HuH-7.5 (cell line): ENCODE measurements at regions not wholly inside any gene's neighbourhood (a gene's known extent, or its start where the extent isn't known, plus 50 kb on each side); places are given as distances from the start of the nearest gene placed in this dataset.
A peak's percentile ranks its signal among the peaks of the same experiment; 100 is the strongest.
"Not testable (repeated sequence)": the region's sequence is repeated elsewhere in the genome, so short reads cannot be mapped to it uniquely, and the experiment has no call there.

Source experiments
- DNase-seq: peaks from one replicate; pipeline ENCODE4 v3.0.0; 2011; ENCODE audit warnings: low spot score

DNA sequence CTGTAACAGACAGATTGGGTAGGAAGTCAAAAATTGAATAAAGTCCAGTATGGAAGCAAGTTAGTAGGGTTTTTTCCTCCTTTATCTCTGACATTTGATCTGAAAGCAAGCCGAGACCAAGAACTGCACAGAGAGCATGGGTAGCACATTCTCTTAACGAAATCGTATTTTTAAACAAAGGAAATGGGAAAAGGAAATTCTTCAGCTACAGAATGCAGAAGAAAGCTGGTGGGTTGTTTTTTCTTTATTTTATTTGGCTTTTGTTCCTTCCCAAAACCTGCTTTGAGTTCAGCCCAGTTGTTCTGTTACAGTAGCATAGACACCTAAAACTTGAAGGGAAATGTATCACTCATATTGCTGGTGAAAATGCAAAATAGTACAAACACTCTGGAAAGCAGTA is 397.0 kb downstream of the GBE1 start:
- no peak for DNase-seq

DNA sequence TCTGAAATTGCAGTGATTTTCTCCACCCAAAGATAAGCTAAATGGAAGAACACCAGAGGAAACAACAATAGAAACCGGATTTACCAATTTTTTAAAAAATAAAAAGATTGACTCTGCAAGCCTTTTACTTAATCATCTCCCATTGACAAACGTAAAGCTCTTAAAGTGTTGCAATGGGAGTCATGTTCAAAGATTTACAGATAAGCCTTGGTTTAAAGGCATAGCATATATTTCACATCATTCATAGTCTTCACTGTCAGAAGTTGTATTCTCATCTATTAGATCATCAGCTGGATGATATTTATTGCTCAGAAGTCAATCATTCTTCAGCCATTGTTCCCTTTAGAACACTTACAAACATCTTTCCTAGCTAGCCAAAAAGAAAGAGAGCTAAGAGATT is 397.6 kb downstream of the GBE1 start:
- no peak for DNase-seq

DNA sequence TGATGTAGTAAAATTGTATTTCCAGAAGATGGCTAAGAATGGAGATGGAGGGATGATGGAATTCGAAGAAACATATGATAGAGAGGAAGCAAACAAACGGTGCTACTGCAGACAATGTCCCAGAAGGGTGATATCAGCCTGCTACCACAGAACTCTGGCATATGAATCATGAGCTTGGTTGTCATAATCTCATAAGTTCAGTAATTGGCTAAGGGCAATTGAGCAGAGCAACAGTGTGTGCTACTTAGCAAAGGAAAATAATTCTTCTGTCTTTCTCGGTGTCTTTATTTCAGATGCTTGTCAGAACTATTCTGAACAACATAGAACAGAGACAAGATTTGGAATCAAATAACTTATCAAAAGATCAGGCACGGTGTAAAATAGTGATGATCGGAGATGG is 407.3 kb downstream of the GBE1 start:
- DNase-seq: no peak

DNA sequence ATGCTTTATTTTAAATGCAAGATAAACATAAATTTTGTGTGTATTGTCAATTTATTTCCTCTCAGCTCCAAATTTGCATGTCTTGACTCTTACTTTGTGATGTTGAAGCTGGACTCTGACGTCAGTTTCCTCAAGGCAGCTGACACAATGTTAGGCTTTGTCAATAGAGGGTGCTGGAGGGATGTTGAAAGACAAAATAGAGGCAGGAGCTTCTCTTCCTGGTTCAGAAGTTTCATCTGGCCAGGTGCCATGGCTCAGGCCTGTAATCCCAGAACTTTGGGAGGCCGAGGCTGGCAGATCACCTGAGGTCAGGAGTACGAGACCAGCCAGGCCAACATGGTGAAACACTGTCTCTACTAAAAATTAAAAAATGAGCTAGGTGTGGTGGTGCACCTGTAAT is 408.6 kb downstream of the GBE1 start:
- DNase-seq: no peak

DNA sequence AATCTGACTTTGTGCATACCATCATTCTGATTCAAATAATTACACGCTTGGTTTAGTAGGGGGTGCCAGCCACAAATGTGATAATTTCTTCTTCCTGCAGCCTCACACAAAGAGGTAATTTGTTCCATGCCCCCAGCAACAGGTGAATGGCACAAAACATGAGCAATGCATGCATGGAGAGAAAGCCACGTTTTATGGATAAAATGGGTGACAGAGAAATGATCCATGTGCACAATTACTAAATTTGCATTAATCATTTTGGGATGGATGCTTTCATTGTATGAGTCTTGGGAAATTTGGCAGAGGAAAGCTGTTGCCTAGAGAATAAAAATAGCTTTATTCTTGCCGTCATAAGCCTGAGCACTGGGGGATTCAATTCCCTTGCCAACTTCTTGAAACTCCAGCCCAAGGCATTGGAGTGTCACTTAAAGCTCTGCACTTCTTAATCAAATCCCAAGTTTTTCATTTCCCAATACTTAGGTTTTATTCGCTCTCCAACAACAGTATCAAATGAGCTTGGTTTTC is 411.6 kb downstream of the GBE1 start:
- DNase-seq: no peak

DNA sequence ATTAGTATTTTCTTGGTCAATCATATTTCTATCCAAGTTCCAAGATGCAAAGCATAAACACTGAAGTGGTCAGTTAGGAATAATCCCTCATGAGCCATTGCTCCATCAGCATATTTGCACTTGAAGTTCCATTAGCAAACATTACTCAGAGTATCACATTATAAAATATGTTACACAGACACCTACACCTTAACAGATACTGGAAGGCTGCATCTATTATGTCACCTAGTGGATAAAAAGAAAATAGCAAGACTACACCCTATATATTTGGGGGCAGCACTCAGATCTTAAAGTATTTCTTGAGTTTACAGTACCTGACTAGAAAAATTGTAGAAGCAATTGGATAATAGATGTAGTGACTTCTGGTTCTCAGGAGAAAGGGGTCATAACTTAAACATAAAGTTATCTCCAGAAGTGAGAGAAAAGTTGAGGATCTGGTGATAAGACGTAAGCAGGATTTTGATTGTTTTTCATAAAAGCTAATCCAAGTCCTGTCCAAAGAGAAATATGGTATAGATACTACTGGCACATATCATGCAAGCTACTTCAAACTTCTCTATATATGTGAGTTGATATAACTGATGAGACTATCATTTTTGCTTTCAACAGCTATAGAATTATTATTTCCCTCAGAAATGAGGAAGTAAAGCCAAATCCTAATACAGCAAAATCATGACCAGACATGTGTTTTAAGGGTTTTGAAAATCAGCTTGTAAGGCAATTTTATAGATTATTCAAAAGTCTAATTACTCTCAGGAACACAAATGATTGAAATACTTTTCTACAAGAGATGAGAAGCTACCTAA is 422.2 kb downstream of the GBE1 start:
- no peak for DNase-seq

DNA sequence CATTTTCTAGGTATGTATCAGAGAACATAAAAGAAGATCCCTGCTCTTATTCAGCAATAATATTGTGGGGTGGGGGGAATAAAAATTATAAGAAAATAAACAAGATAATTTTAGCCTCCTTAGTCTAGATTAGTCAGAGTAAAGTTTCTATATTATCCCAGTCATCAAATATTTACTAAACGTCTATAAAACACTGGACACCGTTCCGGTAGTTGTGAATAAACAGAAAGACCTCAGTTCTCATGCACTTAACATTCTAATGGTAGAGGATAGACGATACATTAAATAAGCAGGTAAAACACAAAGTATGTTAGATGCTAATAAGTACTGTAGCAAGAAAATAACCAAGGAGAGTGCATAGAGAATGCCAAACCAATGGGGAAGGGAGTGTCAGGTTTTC is 425.0 kb downstream of the GBE1 start:
- DNase-seq: no peak

DNA sequence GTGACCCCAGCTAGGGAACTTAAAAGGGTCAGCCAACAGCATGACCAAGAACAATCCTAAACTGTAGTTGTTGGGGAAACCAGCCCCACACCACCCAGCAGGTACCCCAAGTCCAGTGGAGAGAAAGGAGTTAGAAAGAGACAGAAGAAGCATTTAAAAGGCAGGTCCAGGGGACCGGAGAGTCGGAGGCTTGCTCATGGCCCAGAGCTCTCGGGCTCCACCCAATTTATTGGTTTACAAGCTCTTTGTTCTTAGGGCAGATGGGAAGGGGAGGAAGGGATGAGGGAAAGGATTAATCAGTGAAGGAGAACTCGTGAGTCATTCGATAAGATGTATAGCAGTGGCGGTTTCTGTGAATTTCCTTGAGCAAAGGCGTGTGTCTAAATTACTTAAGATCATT is 431.6 kb downstream of the GBE1 start:
- not testable (repeated sequence) for DNase-seq

DNA sequence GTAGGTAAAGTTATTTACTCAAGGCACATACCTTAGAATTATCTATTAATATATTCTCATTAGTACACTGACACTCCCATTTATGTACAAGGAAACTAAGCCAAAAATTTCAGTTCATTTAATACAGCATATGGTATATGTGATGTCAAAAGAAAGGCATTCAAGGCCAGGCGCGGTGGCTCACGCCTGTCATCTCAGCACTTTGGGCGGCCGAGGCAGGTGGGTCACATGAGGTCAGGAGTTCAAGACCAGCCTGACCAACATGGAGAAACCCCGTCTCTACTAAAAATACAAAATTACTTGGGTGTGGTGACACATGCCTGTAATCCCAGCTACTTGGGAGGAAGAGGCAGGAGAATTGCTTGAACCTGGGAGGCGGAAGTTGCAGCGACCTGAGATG is 435.2 kb downstream of the GBE1 start:
- no peak for DNase-seq

DNA sequence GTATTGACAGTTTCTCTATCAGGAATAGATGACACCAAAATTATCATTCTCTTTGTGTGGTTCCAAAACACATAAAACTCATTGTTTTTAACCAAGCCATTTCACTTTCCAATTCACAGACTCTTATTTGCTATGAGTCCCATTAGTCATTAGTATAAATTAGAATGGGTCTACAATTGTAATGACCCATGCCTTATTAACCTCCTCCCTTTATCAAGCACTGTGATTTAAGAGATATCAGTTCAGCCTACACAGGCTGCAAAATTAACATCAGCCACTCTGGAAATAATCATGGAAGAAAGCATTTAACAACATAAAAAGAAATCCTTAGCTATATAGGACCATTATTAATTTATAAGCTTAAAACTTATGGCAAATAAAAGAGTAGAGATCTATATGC is 440.6 kb downstream of the GBE1 start:
- no peak for DNase-seq

DNA sequence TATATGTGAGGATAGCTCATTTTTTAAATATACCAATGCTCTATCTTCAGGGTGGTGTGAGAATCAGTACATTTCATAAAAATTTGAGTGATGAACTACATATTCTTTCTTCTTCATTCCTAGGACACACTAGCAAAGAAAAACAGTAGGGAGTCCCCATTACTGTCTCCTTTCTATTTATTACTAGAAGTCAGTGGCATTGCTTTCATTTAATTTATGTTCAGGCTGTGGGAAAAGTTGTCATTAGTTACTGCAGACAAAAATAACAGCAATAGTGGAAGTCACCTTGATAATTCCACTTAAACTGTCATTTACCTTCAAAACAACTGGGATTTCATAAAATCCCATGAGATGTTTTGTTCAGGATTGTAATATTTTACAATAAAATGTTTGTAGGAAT is 446.4 kb downstream of the GBE1 start:
- no peak for DNase-seq

DNA sequence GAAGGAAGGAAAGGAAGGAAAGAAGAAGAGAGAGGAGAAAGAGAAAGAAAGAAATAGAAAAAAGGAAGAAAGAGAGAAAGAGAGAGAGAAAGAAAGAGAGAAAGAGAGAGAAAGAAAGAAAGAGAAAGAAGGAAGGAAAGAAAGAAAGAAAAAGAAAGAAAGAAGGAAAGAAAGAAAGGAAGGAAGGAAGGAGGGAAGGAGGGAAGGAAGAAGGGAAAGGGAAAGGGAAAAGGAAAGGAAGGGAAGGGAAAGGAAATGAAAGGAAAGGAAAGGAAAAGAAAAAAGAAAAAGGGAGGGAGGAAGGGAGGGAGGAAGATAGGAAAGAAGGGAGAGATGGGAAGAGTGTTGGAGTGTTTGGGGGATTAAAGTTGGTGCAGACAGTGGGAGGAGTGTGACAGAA is 450.1 kb downstream of the GBE1 start:
- no peak for DNase-seq

DNA sequence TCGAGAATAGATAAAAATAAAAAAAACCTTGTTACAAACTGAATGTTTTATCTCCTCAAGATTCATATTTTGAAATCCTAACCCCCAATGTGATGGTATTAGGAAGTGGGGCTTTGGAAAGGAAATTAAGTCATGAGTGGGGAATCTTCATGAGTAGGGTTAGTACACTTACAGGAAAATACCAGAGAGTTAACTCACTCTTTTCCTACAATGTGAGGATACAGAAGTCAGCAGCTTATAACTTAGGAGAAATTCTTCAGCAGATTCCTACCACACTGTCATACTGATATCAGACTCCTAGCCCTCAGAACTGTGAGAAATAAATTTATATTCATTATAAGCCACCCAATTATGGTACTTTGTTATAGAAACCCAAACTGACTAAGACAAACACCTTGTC is 453.1 kb downstream of the GBE1 start:
- no peak for DNase-seq

DNA sequence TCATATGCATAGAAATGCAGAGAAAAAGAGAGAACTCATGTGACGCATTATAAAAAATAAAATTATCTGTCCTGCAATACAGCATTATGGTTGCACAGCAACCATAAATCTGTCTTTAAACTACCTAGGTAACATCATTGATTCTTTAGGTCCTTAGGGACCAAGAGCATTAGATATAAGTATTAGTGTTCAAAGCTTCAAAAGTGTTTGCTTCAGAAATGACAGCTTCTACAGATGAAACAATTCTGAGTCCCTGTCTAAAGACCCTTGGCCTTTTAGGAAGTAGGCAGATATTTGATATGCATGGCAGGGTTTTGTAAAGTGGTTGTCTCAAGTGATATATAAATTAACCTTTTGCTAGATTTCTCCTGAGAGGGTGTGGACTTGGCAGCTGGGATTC is 454.2 kb downstream of the GBE1 start:
- no peak for DNase-seq

DNA sequence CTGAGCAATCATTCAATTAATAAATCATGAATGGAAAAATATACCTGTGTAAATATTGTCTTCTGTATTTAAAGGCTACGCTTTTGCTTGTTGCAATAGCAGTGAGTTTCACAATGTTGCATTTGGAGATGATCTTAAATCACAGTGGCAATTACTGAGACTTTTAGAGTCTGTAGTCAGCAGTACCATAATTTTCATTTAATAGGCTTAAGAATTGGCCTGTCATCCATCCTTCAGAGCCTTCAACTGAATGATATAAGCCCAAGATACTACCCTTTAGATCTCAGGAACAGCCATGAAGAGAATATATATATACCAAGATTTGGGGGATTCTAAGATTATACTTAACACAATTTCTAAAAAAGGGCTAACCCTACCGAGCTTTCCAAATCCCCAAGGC is 458.1 kb downstream of the GBE1 start:
- DNase-seq: no peak

DNA sequence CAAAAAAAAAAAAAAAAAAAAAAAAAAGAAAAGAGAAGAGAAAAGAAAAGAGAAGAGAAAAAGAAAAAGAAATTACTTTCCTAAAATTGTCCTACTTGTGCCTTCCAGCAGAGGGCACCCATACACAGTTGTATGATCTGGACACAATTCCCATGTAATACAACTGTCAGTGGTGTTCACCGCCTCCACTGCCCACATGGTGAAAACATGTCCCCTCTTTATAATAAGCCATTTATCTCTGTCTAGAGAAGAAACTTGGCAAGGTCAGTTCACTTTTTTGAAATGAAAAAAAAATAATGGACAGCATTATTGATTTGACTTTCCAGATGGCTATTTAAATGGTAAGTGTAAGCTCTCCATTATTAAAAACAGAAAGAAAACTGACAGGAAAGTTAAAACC is 459.4 kb downstream of the GBE1 start:
- peak; percentile 17 for DNase-seq

DNA sequence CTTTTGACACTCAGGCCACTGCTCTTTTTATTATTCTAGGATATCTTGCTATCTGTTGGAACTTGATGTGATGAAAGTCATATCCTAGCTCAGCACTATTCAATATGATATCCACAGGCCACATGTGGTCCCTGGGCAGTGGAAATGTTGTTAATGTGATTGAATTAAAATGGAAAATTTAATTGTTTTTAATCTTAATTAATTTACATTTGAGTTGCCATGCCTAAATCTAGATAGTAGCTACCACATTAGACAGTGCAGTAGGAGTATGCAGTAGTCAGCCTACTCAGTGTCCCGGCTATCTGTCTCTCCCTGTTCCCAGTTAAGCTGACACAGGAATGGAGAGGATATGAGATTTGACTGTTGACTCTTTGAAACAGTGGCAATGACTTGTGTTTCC is 460.2 kb downstream of the GBE1 start:
- DNase-seq: no peak

DNA sequence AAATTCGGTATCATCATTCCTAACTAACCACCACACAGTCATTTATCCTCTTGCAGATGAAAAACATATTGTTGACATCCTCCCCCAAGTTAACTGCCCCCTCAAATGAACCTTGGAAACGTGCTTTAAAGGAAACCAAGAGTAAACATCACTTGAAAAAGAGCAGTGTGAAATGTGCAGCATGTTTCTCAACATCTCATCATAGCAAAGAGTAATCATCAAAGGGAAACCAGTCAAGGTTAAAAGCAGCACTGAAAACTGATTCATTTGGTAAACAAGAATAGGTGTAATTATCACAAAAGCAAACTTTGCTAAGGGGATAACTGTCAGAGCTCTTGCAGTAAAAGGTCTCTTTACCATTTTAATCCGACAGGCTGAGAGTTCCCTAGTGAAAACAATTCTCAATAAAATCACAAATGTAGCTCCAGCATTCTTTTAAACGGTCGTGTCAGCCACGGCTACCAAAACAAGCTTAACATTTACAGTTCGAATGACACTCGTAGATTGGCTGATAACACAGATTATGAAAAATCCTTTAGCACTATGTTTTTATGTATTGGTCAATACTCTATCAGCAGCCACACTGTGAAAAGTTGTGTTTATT is 461.0 kb downstream of the GBE1 start:
- no peak for DNase-seq

DNA sequence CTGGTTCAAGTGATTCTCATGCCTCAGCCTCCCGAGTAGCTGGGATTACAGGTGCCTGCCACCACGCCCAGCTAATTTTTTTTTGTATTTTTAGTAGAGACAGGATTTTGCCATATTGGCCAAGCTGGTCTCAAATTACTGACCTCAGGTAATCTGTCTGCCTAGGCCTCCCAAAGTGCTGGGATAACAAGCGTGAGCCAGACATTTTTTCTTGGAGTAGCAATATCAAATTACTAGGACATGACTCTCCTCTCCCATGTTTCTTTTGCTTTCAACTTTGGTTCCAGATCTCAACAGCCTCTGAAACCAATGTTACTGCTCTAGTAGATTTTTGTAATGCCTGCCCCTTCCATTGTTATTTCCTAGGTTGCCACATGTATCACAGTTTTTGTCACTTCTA is 462.0 kb downstream of the GBE1 start:
- no peak for DNase-seq

DNA sequence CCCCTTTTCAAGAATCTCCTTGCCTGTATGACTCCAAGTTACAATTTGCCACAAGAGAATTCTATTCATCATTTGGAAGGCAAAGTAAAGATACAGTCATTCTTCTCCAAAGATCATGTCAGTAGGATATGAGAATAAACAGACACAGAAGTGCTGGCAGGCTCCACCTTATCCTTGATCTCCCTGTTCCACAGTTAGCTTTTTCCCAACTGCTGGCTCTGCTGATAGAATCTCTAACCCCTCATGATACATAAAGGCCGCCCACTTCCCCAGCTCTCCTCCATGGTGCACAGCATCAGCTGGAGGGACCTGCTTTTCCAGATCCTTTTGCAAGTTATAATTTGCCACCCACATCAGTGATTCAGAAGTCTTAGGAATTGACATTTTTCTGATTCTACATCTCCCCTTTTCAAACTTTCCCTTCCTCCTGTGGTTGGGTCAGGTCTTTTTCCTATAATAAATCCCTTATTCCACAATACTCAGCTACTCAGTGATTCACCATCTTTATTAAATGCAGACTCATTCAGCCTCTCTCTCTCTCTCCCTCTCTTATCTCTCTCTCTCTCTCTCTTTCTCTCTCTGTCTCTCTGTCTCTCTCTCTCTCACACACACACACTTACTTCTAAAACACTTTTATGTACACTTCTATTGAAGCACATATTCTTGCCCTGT is 465.4 kb downstream of the GBE1 start:
- DNase-seq: no peak

DNA sequence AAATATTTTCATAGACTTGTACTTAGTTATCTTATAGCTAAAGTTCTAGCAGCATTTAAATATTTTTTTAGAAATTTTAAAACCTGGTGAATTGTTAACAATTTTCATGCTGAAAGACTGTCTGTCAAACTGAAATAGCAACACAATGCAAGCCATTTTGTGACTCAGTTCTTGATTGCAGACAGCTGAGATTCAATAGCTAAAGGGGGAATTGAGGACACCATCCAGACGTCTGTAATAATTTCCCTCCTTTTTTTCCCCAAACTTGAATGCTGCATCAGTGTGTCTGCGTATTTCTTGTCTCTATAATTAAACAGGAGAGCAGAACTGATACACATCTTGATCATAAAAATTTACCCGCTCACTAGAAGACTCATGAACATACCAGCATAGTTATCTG is 468.3 kb downstream of the GBE1 start:
- DNase-seq: no peak

DNA sequence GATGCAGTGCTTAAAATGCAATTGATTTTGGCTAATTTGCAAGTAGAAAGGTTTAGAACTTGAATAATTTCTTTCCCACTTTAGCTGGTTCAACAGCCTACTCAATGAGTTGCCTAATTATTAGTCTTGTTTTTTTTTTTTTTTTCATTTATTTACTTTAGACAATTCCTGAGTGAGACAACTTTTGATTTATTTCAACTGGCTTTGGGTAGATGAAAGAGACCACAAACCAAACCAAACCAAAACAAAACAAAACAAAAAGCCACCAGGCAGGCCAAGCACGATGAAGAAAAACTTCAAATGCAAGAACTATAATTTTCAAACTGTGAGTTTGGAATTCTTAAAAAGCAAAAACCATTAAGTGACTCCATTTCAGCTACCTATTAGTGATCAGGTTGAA is 469.9 kb downstream of the GBE1 start:
- DNase-seq: no peak

DNA sequence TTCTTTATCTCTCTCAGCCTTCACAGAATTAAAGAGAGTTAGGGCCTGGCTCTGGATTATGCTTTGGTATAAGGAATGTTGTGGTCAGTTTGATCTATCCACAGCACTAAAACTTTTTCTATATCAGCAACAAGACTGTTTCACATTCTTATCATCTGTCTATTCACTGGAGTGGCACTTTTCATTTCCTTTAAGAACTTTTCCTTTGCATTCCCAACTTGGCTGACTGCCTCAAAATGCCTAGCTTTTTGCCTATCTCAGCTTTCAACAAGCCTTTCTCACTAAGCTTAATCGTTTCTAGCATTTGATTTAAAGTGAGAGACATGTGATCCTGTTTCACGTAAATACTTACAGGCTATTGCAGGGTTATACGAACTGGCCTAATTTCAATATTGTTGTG is 471.8 kb downstream of the GBE1 start:
- DNase-seq: no peak
